ENCODE measurements at regions not wholly inside any gene's neighbourhood (a gene's known extent, or its start where the extent isn't known, plus 50 kb on each side); places are given as distances from the start of the nearest gene placed in this dataset.

GRCh38 chr21:24870633-24871032 is 736.6 kb downstream of the MRPL39 start:
- Histone ChIP-seq H3K27me3 (ENCODE audit: control insufficient read depth, extremely low read depth, insufficient read depth, low read length) (no peaks in the 10 kb centered on the region), H3K27ac (ENCODE audit: control insufficient read depth, insufficient read depth, low read length) (no peak overlapping the region), H3K4me1 (ENCODE audit: control insufficient read depth, extremely low read depth, insufficient read depth, low read length) (no peaks in the 10 kb centered on the region), H3K9me3 (ENCODE audit: control insufficient read depth, low read depth, low read length) (no peaks in the 10 kb centered on the region), H3K4me2 (ENCODE audit: control insufficient read depth, extremely low read depth, insufficient read depth, low read depth, low read length) (no peak overlapping the region), H2AFZ (ENCODE audit: control insufficient read depth, low read length) (no peak overlapping the region), H3K79me2 (ENCODE audit: control insufficient read depth, insufficient read depth, low read length) (no peaks in the 10 kb centered on the region), H3K9me1 (ENCODE audit: control insufficient read depth, extremely low read depth, insufficient read depth, low read length) (no peaks in the 10 kb centered on the region), H4K20me1 (ENCODE audit: control insufficient read depth, extremely low read depth, insufficient read depth, low read length) (no peaks in the 10 kb centered on the region), H3K4me3 (ENCODE audit: control insufficient read depth in 2 of 3, extremely low read depth in 1 of 3, insufficient read depth in 2 of 3, low read depth in 1 of 3, low read length in 3 of 3) (no peak overlapping the region), H3K36me3 (ENCODE audit: control insufficient read depth in 2 of 2, extremely low read depth in 1 of 2, insufficient read depth in 2 of 2, low read length in 2 of 2) (no peaks in the 10 kb centered on the region), H3K9ac (ENCODE audit: control insufficient read depth, extremely low read depth, insufficient read depth, low read length) (no peak overlapping the region)
- DNase-seq (ENCODE audit: low read depth, low spot score) (no peak), FAIRE-seq (no peak)
- TF ChIP-seq EZH2 (IDR thresholded peaks at IDR 0.05; ENCODE audit: low read length) (no peak), CTCF (optimal IDR thresholded peaks at IDR 0.05 in 1 of 3, IDR thresholded peaks at IDR 0.05 in 1 of 3, conservative IDR thresholded peaks at IDR 0.05 in 1 of 3; ENCODE audit: extremely low read depth in 1 of 3, insufficient read depth in 2 of 3, low read length in 3 of 3) (no peak)
- dilution Hi-C loops (cut with MboI; ENCODE audit: extremely low pct_ligation_motif_present, low sequenced_read_pairs): no loop called here

DNA sequence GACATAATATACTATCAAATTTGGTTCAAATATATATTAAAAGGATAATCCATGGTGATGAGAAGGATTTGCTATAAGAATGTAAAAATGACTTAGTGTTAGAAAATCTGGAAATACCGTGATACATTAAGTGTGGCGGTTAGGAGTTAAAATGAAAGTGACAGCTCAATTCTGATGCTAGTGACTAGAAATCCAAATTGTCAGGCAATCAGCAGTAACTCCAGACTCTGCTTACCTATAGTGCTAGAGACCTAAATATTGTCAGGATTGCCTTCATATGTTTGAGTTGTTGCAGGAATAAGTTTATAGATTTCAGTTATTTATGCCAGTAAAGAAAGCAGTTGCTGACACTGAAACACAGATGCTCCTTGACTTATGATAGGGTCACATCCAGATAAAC is 737.4 kb downstream of the MRPL39 start:
- Histone ChIP-seq H3K9me3 (ENCODE audit: control insufficient read depth, low read depth, low read length) (no peaks in the 10 kb centered on the region), H3K4me1 (ENCODE audit: control insufficient read depth, extremely low read depth, insufficient read depth, low read length) (no peaks in the 10 kb centered on the region), H3K27ac (ENCODE audit: control insufficient read depth, insufficient read depth, low read length) (no peak overlapping the region), H3K4me2 (ENCODE audit: control insufficient read depth, extremely low read depth, insufficient read depth, low read depth, low read length) (no peak overlapping the region), H2AFZ (ENCODE audit: control insufficient read depth, low read length) (no peak overlapping the region), H3K79me2 (ENCODE audit: control insufficient read depth, insufficient read depth, low read length) (no peaks in the 10 kb centered on the region), H3K9me1 (ENCODE audit: control insufficient read depth, extremely low read depth, insufficient read depth, low read length) (no peaks in the 10 kb centered on the region), H3K36me3 (ENCODE audit: control insufficient read depth in 2 of 2, extremely low read depth in 1 of 2, insufficient read depth in 2 of 2, low read length in 2 of 2) (no peaks in the 10 kb centered on the region), H3K9ac (ENCODE audit: control insufficient read depth, extremely low read depth, insufficient read depth, low read length) (no peak overlapping the region), H3K4me3 (ENCODE audit: control insufficient read depth in 2 of 3, extremely low read depth in 1 of 3, insufficient read depth in 2 of 3, low read depth in 1 of 3, low read length in 3 of 3) (no peak overlapping the region), H4K20me1 (ENCODE audit: control insufficient read depth, extremely low read depth, insufficient read depth, low read length) (no peaks in the 10 kb centered on the region), H3K27me3 (ENCODE audit: control insufficient read depth, extremely low read depth, insufficient read depth, low read length) (no peaks in the 10 kb centered on the region)
- no peak for FAIRE-seq
- TF ChIP-seq EZH2 (IDR thresholded peaks at IDR 0.05; ENCODE audit: low read length): no peak
- no peak for TF ChIP-seq CTCF (optimal IDR thresholded peaks at IDR 0.05 in 1 of 3, IDR thresholded peaks at IDR 0.05 in 1 of 3, conservative IDR thresholded peaks at IDR 0.05 in 1 of 3; ENCODE audit: extremely low read depth in 1 of 3, insufficient read depth in 2 of 3, low read length in 3 of 3)
- DNase-seq (ENCODE audit: low read depth, low spot score): no peak
- dilution Hi-C loops (cut with MboI; ENCODE audit: extremely low pct_ligation_motif_present, low sequenced_read_pairs): no loop called here

Data from keratinocyte (primary cell).